ENCODE measurements at regions not wholly inside any gene's neighbourhood (a gene's known extent, or its start where the extent isn't known, plus 50 kb on each side); places are given as distances from the start of the nearest gene placed in this dataset.

- Histone ChIP-seq H3K36me3 (ENCODE audit: insufficient read depth, low read length) (no peaks in the 10 kb centered on the region), H3K9me3 (ENCODE audit: insufficient read depth, low read depth, low read length) (no peaks in the 10 kb centered on the region), H2AFZ (ENCODE audit: low read length) (no peak overlapping the region), H3K27me3 (ENCODE audit: insufficient read depth, low read length, poor library complexity, severe bottlenecking) (no peaks in the 10 kb centered on the region), H3K9me2 (replicated peaks; ENCODE audit: low read depth, low read length) (no peaks in the 10 kb centered on the region), H3K4me1 (ENCODE audit: insufficient read depth, low read length, poor library complexity, severe bottlenecking) (no peaks in the 10 kb centered on the region), H3F3A (ENCODE audit: low read depth) (no peaks in the 10 kb centered on the region), H3K9ac (ENCODE audit: low read depth, low read length, poor library complexity, severe bottlenecking) (no peak overlapping the region), H3K4me3 (ENCODE audit: low read length, poor library complexity, severe bottlenecking) (no peak overlapping the region), H3K79me2 (ENCODE audit: insufficient read depth, low read length) (no peaks in the 10 kb centered on the region), H4K20me1 (ENCODE audit: insufficient read depth, low read length, poor library complexity, severe bottlenecking) (no peaks in the 10 kb centered on the region), H3K4me2 (ENCODE audit: low read depth, low read length, poor library complexity, severe bottlenecking) (no peak overlapping the region)
- TF ChIP-seq CTCF (conservative IDR thresholded peaks at IDR 0.05; ENCODE audit: low read length) (no peak), EZH2phosphoT487 (IDR thresholded peaks at IDR 0.05; ENCODE audit: borderline replicate concordance) (no peak)
These were observed 71.9 kb downstream of the ENGASE start for GRCh38 chr17:79146562-79146961.

DNA sequence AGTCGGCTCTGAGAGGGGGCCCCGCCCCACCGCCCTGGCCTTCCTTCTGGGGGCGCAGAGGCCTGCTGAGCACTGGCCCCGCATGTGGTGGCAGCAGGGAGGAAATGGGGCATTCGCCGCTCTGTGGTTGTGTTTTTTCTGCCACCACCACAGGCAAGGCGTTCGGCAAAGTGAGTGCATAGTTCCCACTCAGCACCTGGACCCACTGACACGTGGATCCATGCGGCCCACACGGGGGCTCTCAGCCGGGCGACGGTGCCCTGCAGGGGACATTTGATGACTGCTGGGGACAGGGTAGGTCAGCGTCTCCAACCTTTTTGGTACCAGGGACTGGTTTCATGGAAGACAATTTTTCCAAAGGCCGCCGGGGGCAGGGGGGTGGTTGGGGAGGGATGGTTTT lies 70.9 kb downstream of the ENGASE start:
- Histone ChIP-seq H3K4me1 (ENCODE audit: insufficient read depth, low read length, poor library complexity, severe bottlenecking) (no peaks in the 10 kb centered on the region), H4K20me1 (ENCODE audit: insufficient read depth, low read length, poor library complexity, severe bottlenecking) (no peaks in the 10 kb centered on the region), H3K9ac (ENCODE audit: low read depth, low read length, poor library complexity, severe bottlenecking) (no peak overlapping the region), H2AFZ (ENCODE audit: low read length) (no peak overlapping the region), H3K27me3 (ENCODE audit: insufficient read depth, low read length, poor library complexity, severe bottlenecking) (no peaks in the 10 kb centered on the region), H3K9me3 (ENCODE audit: insufficient read depth, low read depth, low read length) (no peaks in the 10 kb centered on the region), H3F3A (ENCODE audit: low read depth) (no peaks in the 10 kb centered on the region), H3K36me3 (ENCODE audit: insufficient read depth, low read length) (no peaks in the 10 kb centered on the region), H3K4me3 (ENCODE audit: low read length, poor library complexity, severe bottlenecking) (no peak overlapping the region), H3K9me2 (replicated peaks; ENCODE audit: low read depth, low read length) (no peaks in the 10 kb centered on the region), H3K79me2 (ENCODE audit: insufficient read depth, low read length) (no peaks in the 10 kb centered on the region), H3K4me2 (ENCODE audit: low read depth, low read length, poor library complexity, severe bottlenecking) (no peak overlapping the region)
- no peak for TF ChIP-seq CTCF (conservative IDR thresholded peaks at IDR 0.05; ENCODE audit: low read length)
- TF ChIP-seq EZH2phosphoT487 (IDR thresholded peaks at IDR 0.05; ENCODE audit: borderline replicate concordance): no peak

DNA sequence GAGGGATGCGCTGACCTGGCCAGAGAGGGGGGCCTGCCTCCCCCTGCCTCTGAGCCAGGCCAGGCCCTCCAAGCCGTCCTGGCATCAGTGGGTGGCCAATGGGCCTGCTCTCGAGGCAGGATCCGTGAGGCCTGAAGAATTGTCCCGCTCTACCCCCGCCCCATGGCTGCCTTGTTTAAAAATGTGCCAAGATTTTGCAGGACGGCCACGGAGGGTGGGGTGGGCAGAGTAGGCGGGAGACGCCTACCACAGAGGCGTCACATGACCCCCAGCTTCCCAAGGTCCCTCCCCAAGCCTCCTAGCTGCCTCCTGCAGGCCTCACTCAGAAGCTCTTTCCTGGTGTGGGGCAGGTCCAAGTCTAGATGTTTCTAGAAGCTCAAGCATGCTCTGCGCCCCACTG lies 69.5 kb downstream of the ENGASE start:
- Histone ChIP-seq H3K27me3 (ENCODE audit: insufficient read depth, low read length, poor library complexity, severe bottlenecking) (no peaks in the 10 kb centered on the region), H3K36me3 (ENCODE audit: insufficient read depth, low read length) (no peaks in the 10 kb centered on the region), H3K4me3 (ENCODE audit: low read length, poor library complexity, severe bottlenecking) (no peak overlapping the region), H2AFZ (ENCODE audit: low read length) (no peak overlapping the region), H3K4me1 (ENCODE audit: insufficient read depth, low read length, poor library complexity, severe bottlenecking) (no peaks in the 10 kb centered on the region), H4K20me1 (ENCODE audit: insufficient read depth, low read length, poor library complexity, severe bottlenecking) (no peaks in the 10 kb centered on the region), H3F3A (ENCODE audit: low read depth) (no peaks in the 10 kb centered on the region), H3K9ac (ENCODE audit: low read depth, low read length, poor library complexity, severe bottlenecking) (no peak overlapping the region), H3K79me2 (ENCODE audit: insufficient read depth, low read length) (no peaks in the 10 kb centered on the region), H3K9me2 (replicated peaks; ENCODE audit: low read depth, low read length) (no peaks in the 10 kb centered on the region), H3K4me2 (ENCODE audit: low read depth, low read length, poor library complexity, severe bottlenecking) (no peak overlapping the region), H3K9me3 (ENCODE audit: insufficient read depth, low read depth, low read length) (no peaks in the 10 kb centered on the region)
- no peak for TF ChIP-seq EZH2phosphoT487 (IDR thresholded peaks at IDR 0.05; ENCODE audit: borderline replicate concordance)
- no peak for TF ChIP-seq CTCF (conservative IDR thresholded peaks at IDR 0.05; ENCODE audit: low read length)
